ENCODE measurements at regions not wholly inside any gene's neighbourhood (a gene's known extent, or its start where the extent isn't known, plus 50 kb on each side); places are given as distances from the start of the nearest gene placed in this dataset.

DNA sequence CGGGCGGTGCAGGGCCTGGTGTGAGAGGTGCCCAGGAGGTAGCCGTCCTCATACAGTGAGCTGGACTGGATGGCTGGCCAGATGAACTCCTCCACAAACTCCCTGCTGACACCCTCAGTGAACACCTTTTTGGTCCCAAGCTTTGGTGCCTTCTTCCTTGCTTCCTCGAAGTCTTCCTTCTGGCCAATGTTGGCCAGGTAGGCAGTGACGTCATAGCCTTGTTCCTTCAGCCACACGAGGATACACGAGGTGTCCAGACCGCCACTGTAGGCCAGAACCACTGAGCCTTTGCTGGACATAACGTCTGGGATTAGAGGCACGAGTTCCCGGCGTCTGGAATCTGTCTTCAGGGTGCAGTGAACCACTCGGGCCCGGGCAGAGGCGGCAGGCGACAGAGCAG lies 206.8 kb upstream of the SP4 start:
- TF ChIP-seq, protein P1, sequence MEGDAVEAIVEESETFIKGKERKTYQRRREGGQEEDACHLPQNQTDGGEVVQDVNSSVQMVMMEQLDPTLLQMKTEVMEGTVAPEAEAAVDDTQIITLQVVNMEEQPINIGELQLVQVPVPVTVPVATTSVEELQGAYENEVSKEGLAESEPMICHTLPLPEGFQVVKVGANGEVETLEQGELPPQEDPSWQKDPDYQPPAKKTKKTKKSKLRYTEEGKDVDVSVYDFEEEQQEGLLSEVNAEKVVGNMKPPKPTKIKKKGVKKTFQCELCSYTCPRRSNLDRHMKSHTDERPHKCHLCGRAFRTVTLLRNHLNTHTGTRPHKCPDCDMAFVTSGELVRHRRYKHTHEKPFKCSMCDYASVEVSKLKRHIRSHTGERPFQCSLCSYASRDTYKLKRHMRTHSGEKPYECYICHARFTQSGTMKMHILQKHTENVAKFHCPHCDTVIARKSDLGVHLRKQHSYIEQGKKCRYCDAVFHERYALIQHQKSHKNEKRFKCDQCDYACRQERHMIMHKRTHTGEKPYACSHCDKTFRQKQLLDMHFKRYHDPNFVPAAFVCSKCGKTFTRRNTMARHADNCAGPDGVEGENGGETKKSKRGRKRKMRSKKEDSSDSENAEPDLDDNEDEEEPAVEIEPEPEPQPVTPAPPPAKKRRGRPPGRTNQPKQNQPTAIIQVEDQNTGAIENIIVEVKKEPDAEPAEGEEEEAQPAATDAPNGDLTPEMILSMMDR (IDR thresholded peaks at IDR 0.05; ENCODE audit: borderline replicate concordance, insufficient read depth, low read depth, low read length): no peak
- no peak overlapping the region for H3K4me3 ChIP-seq (ENCODE audit: low read depth, low read length)

DNA sequence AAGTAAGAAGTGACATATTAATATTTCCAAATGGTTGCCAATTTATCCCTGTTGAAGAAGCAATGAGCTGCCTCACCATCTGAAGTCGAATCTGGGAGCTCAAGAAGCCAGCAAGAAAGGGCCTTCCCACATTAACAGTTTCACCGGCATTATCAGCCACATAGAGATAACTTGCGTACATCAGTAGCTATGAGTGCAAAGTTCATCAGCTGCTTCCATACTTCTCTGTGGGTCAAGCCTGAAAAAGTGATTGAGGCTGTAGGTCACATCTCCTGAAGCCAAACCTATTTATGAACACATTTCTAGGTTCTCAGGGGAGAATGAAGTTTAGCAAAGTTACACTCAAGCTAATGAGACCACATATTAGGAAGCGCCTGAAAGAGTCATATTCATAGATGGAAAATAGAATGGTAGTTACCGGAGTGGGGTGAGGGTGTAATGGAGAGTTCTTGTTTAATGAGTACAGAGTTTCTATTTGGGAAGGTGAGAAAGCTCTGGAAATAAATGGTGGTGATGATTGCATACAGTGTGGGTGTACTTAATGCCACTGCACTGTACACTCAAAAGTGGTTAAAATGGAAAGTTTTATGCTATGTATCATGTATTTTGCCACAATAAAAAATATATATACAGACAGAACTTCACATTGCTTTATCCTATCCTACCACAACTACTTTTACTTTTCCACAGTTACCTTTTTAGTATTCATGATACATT lies 189.3 kb upstream of the SP4 start:
- H3K4me3 ChIP-seq (ENCODE audit: low read depth, low read length): no peak overlapping the region
- TF ChIP-seq, protein P1 (IDR thresholded peaks at IDR 0.05; ENCODE audit: borderline replicate concordance, insufficient read depth, low read depth, low read length): no peak

DNA sequence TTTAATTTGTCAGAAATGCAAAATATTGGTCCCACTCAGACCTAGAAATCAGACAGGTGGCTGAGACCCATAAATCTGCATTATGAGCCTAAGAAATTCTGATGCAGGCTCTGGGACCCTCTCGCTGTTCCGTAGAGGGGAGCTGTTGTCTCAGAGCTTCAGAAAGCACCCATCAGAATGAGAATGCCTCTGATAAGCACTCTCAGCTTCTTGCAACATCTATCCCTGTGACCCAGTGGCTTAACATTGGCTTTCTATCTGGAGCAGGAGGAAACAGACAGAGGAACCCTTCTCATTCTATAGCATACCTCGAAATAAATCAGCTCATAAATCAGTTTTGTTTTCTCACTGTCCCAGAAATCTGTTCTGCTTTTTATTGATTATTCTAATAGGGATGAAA lies 184.6 kb upstream of the SP4 start:
- no peak overlapping the region for H3K4me3 ChIP-seq (ENCODE audit: low read depth, low read length)
- TF ChIP-seq, protein P1 (IDR thresholded peaks at IDR 0.05; ENCODE audit: borderline replicate concordance, insufficient read depth, low read depth, low read length): no peak

DNA sequence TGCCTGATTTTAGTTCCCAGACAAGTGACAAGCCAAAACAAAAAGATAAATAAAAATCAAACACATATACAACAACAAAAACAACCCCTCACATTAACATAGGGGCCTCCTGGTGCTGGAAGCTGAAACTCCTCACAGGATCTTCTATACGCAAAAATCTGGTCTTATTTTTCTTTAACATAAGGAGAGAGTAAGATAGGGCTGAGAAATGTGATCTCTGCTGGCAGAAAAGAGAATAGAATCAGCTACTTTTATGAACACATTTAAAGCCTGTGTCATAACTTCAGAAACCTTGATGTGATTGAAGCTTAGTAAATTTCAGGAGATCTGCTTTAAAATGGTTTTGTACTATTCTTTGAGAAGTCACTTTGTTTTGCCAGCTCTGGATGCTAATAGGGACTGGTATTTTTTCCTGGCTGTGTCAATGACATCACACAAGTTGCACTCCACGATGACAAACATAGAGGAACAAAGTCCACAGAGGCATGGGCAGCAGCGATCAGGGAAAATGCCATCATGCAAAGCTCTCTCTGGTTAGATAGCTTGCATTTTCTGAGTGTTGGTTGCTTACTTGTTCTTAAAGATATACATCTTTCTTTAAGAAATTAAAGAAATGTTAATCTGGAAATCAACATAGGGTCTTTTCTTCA lies 176.6 kb upstream of the SP4 start:
- TF ChIP-seq, protein P1 (IDR thresholded peaks at IDR 0.05; ENCODE audit: borderline replicate concordance, insufficient read depth, low read depth, low read length): no peak
- no peak overlapping the region for H3K4me3 ChIP-seq (ENCODE audit: low read depth, low read length)

DNA sequence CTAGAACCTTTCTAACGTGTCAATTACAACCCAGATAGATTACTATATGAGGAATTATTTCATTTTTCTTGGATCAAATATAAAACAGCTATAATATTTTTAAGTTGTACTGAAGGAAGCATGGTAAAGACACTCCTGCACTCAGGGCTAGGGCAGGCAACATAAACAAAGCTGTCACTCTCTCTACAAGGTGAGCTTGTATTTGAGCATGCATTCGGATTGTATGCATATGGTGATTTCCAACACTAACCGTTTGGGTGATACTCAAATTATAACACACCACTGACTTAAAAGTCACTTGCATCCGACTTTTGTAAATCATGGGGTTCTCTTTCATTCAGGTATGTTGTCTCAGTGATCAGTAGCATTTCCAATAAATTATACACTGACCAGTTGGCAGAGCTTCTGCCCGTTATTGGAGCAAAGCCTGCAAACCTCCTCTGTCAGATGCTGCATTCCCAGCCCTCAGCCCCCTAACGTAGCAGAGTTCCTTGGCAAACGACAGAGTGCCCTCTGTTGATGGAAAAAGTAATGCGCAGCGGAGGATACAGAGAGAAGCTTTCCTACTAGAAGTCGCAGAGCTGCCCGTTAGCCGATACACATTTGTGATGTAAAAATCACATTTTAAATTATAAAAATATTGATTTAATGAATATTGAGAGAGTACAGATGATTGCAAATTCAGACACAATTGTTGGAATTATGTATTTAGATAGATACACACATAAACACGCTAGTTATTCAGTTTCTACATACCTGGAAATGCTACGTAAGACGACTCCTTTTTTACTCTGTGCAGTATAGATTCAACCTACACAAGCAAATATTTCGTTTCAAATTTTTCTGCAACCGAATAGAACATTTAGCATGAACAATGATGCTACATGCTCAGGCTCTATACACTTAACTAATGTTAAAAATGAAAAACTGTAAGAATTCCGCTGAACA lies 173.9 kb upstream of the SP4 start:
- TF ChIP-seq, protein P1 (IDR thresholded peaks at IDR 0.05; ENCODE audit: borderline replicate concordance, insufficient read depth, low read depth, low read length): peak; percentile 36; the same call in 1 of the 2 replicates
- no peak overlapping the region for H3K4me3 ChIP-seq (ENCODE audit: low read depth, low read length)

DNA sequence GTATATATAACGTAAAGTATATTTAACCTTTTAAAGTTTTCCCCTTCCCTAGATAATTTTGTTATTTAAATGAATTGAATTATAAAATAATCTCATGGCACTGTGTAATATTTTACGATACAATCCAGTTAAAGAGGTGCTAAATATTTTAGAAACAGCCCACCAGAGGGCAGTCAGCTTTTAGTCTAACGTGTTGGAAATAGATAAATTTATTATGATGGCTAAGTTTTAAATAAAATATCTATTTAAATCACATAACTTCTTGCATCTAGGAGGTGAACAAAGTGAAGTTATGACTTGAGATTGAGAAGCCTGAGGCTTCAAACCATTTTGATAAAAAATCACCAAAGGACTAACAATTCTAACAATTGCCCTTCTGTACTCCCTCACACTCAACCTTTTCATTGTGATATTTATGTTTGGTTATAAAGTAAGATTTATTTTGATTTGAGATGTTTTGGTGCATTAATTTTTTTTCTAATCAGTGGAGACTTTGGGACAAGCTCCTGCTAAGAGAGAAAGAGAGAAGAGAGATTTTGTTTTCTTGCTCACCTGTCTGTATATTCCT lies 171.5 kb upstream of the SP4 start:
- TF ChIP-seq, protein P1 (IDR thresholded peaks at IDR 0.05; ENCODE audit: borderline replicate concordance, insufficient read depth, low read depth, low read length): no peak
- H3K4me3 ChIP-seq (ENCODE audit: low read depth, low read length): no peak overlapping the region
